HL-60/S4 treated with retinoic acid at 250 ng/mL for 4 days and 3 days (cell line): ENCODE measurements at regions not wholly inside any gene's neighbourhood (a gene's known extent, or its start where the extent isn't known, plus 50 kb on each side); places are given as distances from the start of the nearest gene placed in this dataset.
"Not testable (repeated sequence)": the region's sequence is repeated elsewhere in the genome, so short reads cannot be mapped to it uniquely, and the experiment has no call there.

Experiments used
- in situ Hi-C: fragments of 300-500 bp; cut with MboI; formaldehyde crosslinking; loops from 2 replicates; pipeline ENCODE4 v1.7.0; 2022; ENCODE audit warnings: low sequenced_read_pairs

GRCh38 chr13:50375792-50376191, 360.5 kb downstream of the KCNRG start:
- in situ Hi-C loops: no loop called here

GRCh38 chr13:50376895-50377575, 361.8 kb downstream of the KCNRG start:
- in situ Hi-C loops: no loop called here

GRCh38 chr13:50377726-50378270, 362.6 kb downstream of the KCNRG start:
- in situ Hi-C loops: no loop called here

- in situ Hi-C loops: no loop called here
These were observed 363.3 kb downstream of the KCNRG start for GRCh38 chr13:50378509-50379044.

GRCh38 chr13:50379584-50379983, 364.3 kb downstream of the KCNRG start:
- in situ Hi-C loops: no loop called here

GRCh38 chr13:50380905-50381304, 365.7 kb downstream of the KCNRG start:
- in situ Hi-C loops: no loop called here

- in situ Hi-C loops: no loop called here
These were observed 367.3 kb downstream of the KCNRG start for GRCh38 chr13:50382511-50382910.

- in situ Hi-C loops: no loop called here
These were observed 367.7 kb downstream of the KCNRG start for GRCh38 chr13:50382951-50383350.

- in situ Hi-C loops: no loop called here
These were observed 369.5 kb downstream of the KCNRG start for GRCh38 chr13:50384724-50385123.

GRCh38 chr13:50386541-50387050, 371.4 kb downstream of the KCNRG start:
- in situ Hi-C loops: no loop called here

- in situ Hi-C loops: no loop called here
These were observed 371.9 kb downstream of the KCNRG start for GRCh38 chr13:50387051-50387581.

GRCh38 chr13:50388481-50388880, 373.2 kb downstream of the KCNRG start:
- in situ Hi-C loops: no loop called here

GRCh38 chr13:50389726-50390125, 374.5 kb downstream of the KCNRG start:
- in situ Hi-C loops: no loop called here

GRCh38 chr13:50390503-50391248, 375.4 kb downstream of the KCNRG start:
- in situ Hi-C loops: no loop called here

GRCh38 chr13:50392977-50393376, 377.7 kb downstream of the KCNRG start:
- in situ Hi-C loops: no loop called here

- in situ Hi-C loops: no loop called here
These were observed 378.4 kb downstream of the KCNRG start for GRCh38 chr13:50393628-50394027.

- in situ Hi-C loops: no loop called here
These were observed 380.8 kb downstream of the KCNRG start for GRCh38 chr13:50396001-50396400.

- in situ Hi-C loops: not testable (repeated sequence)
These were observed 381.4 kb downstream of the KCNRG start for GRCh38 chr13:50396618-50397017.

GRCh38 chr13:50400035-50400726, 384.9 kb downstream of the KCNRG start:
- in situ Hi-C loops: no loop called here

- in situ Hi-C loops: no loop called here
These were observed 385.8 kb downstream of the KCNRG start for GRCh38 chr13:50401049-50401505.
